Stimulated activated CD8-positive, alpha-beta memory T cell treated with anti-CD3 and anti-CD28 coated beads, Interleukin-15, amount 100 ng/mL, for 48 hours (primary cell): ENCODE measurements at regions not wholly inside any gene's neighbourhood (a gene's known extent, or its start where the extent isn't known, plus 50 kb on each side); places are given as distances from the start of the nearest gene placed in this dataset.

Source experiments
- DNase-seq, 2 donors: peaks; one replicate each; pipeline ENCODE4 v3.0.0-alpha.2; 2020; ENCODE audit warnings: low read depth in 2 of 2

GRCh38 chr7:131173145-131173890 lies 154.4 kb upstream of the MKLN1 start:
- no peak for DNase-seq

GRCh38 chr7:131174391-131174790 lies 153.3 kb upstream of the MKLN1 start:
- DNase-seq, result no peak

- DNase-seq, result no peak
Observed at GRCh38 chr7:131174855-131175254, 152.8 kb upstream of the MKLN1 start.

- no peak for DNase-seq
Observed at GRCh38 chr7:131182446-131183058, 145.1 kb upstream of the MKLN1 start.

GRCh38 chr7:131183072-131183471 lies 144.6 kb upstream of the MKLN1 start:
- DNase-seq, result no peak

- no peak for DNase-seq
Observed at GRCh38 chr7:131183611-131184119, 144.0 kb upstream of the MKLN1 start.

GRCh38 chr7:131186816-131187215 lies 140.9 kb upstream of the MKLN1 start:
- DNase-seq, result no peak

GRCh38 chr7:131188367-131189339 lies 139.0 kb upstream of the MKLN1 start:
- peak; percentile 21 to 26 for DNase-seq

GRCh38 chr7:131189488-131189887 lies 138.2 kb upstream of the MKLN1 start:
- DNase-seq, result no peak

- no peak for DNase-seq
Observed at GRCh38 chr7:131190146-131190545, 137.5 kb upstream of the MKLN1 start.

GRCh38 chr7:131190581-131190980 lies 137.1 kb upstream of the MKLN1 start:
- DNase-seq, result no peak

GRCh38 chr7:131194070-131194865 lies 133.4 kb upstream of the MKLN1 start:
- no peak for DNase-seq

- no peak for DNase-seq
Observed at GRCh38 chr7:131196803-131197202, 130.9 kb upstream of the MKLN1 start.

GRCh38 chr7:131197920-131198615 lies 129.6 kb upstream of the MKLN1 start:
- no peak for DNase-seq

GRCh38 chr7:131202451-131202850 lies 125.2 kb upstream of the MKLN1 start:
- DNase-seq, result no peak

- no peak for DNase-seq
Observed at GRCh38 chr7:131203291-131203976, 124.2 kb upstream of the MKLN1 start.

GRCh38 chr7:131208777-131209176 lies 118.9 kb upstream of the MKLN1 start:
- DNase-seq, result no peak

- DNase-seq, result no peak
Observed at GRCh38 chr7:131210618-131211017, 117.1 kb upstream of the MKLN1 start.

GRCh38 chr7:131211500-131211899 lies 116.2 kb upstream of the MKLN1 start:
- no peak for DNase-seq

GRCh38 chr7:131212114-131212513 lies 115.6 kb upstream of the MKLN1 start:
- no peak for DNase-seq
